Natural killer cell (primary cell): ENCODE measurements at regions not wholly inside any gene's neighbourhood (a gene's known extent, or its start where the extent isn't known, plus 50 kb on each side); places are given as distances from the start of the nearest gene placed in this dataset.

Experiments
- ATAC-seq, 3 donors: fragments of 150-1000 bp in 2 of 3; fragments of 200-7000 bp in 1 of 3; cut with Tn5 transposase; 1 replicate in 1 of 3; 2 replicates in 2 of 3; pipeline ENCODE4 v1.10.0; 2021; ENCODE audit warnings: mild to moderate bottlenecking in 2 of 3, moderate library complexity in 2 of 3
- DNase-seq, 2 donors: peaks; one replicate each; pipeline versions ENCODE4 v3.0.0 to v3.0.0-alpha.2; 2013 to 2021; ENCODE audit warnings: mixed read lengths in 1 of 2
- H3K27ac ChIP-seq: one replicate; pipeline ENCODE4 v1.5.1; 2013; ENCODE audit warnings: mild to moderate bottlenecking, low read length
- H3K27me3 ChIP-seq: one replicate; pipeline ENCODE4 v1.6.1; 2013; ENCODE audit warnings: low read length; ENCODE audit not compliant: control insufficient read depth, insufficient read depth
- H3K36me3 ChIP-seq: one replicate; pipeline ENCODE4 v1.6.1; 2013; ENCODE audit warnings: low read length; ENCODE audit not compliant: control insufficient read depth, insufficient read depth
- H3K4me1 ChIP-seq: one replicate; pipeline ENCODE4 v1.6.1; 2013; ENCODE audit warnings: low read length; ENCODE audit not compliant: control insufficient read depth, insufficient read depth
- H3K4me3 ChIP-seq: one replicate; pipeline ENCODE4 v1.5.1; 2013; ENCODE audit warnings: low read length
- H3K9me3 ChIP-seq: one replicate; pipeline ENCODE4 v1.6.1; 2013; ENCODE audit warnings: low read length; ENCODE audit not compliant: control insufficient read depth, insufficient read depth
- H3K27ac Mint-ChIP-seq, 2 donors: one replicate each; pipeline ENCODE4 v1.8.0; 2022; ENCODE audit warnings: mild to moderate bottlenecking in 2 of 2, mixed read lengths in 2 of 2, moderate library complexity in 1 of 2
- H3K27me3 Mint-ChIP-seq, 2 donors: one replicate each; pipeline ENCODE4 v1.8.0; 2022; ENCODE audit warnings: low read depth in 2 of 2, mixed read lengths in 2 of 2
- H3K36me3 Mint-ChIP-seq: one replicate; pipeline ENCODE4 v1.8.0; 2022; ENCODE audit warnings: mixed read lengths
- H3K4me1 Mint-ChIP-seq, 2 donors: one replicate each; pipeline ENCODE4 v1.8.0; 2022; ENCODE audit warnings: mixed read lengths in 2 of 2
- H3K4me3 Mint-ChIP-seq: one replicate; pipeline ENCODE4 v1.8.0; 2022; ENCODE audit warnings: mild to moderate bottlenecking, moderate library complexity, mixed read lengths
- H3K9me3 Mint-ChIP-seq, 2 donors: one replicate each; pipeline ENCODE4 v1.8.0; 2022; ENCODE audit warnings: mixed read lengths in 2 of 2
- WGBS: methylation state at CpG from one replicate; pipeline ENCODE4 v1.1.7; 2013; ENCODE audit warnings: missing lambda C conversion rate; ENCODE audit not compliant: insufficient coverage; 5-methylcytosine and 5-hydroxymethylcytosine counted together
- intact Hi-C: fragments of 100-400 bp; cut with micrococcal nuclease; formaldehyde crosslinking; loops from one replicate; pipeline ENCODE4 v1.14.2; 2022
- TF ChIP-seq, protein P1 (sequence below): fragments of 200-600 bp; IDR thresholded peaks from one replicate; pipeline ENCODE4 v1.8.0; 2022; ENCODE audit warnings: antibody characterized with exemption

DNA sequence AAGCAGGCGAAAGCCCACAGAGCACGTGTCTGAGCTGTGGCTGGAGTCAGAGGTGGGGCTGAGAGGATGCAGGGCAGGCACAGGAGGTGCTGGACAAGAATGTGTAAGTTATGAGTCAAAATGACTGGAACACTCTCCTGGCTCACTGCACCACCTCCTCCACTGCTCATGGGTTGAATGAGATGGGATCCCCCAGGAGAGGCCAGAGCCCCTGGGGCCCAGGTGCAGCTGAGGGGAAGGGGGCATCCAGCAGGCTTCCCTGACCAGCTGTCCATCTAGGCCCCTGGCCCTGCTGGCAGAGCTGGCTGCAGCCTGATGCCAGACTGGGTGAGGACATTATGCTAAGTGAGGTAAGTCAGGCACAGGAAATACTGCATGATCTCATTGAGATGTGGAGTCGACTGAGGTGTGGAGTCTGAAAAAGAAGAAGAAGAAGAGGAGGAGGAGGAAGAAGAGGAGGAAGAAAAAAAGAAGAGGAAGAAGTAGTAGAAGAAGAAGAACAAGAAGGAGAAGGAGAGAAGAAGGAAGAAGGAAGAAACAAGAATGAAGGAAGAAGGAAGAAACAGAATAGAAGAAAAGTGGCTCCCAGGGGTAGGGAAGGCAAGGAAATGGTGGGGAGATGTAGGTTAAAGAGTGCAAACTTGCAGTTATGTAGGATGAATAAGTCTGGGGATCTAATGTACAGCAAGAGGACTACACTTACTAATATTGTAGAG, 747.4 kb downstream of the UQCRFS1 start:
- intact Hi-C loops: loop anchor here (1.0 to 5.0 kb wide), 3 partner anchors 37 to 245 kb away; no protein-coding TSS in a partner anchor
- TF ChIP-seq, protein P1, sequence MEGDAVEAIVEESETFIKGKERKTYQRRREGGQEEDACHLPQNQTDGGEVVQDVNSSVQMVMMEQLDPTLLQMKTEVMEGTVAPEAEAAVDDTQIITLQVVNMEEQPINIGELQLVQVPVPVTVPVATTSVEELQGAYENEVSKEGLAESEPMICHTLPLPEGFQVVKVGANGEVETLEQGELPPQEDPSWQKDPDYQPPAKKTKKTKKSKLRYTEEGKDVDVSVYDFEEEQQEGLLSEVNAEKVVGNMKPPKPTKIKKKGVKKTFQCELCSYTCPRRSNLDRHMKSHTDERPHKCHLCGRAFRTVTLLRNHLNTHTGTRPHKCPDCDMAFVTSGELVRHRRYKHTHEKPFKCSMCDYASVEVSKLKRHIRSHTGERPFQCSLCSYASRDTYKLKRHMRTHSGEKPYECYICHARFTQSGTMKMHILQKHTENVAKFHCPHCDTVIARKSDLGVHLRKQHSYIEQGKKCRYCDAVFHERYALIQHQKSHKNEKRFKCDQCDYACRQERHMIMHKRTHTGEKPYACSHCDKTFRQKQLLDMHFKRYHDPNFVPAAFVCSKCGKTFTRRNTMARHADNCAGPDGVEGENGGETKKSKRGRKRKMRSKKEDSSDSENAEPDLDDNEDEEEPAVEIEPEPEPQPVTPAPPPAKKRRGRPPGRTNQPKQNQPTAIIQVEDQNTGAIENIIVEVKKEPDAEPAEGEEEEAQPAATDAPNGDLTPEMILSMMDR: no peak
- Mint-ChIP-seq H3K27me3 (no peaks in the 10 kb centered on the region), H3K4me3 (no peak overlapping the region), H3K36me3 (no peaks in the 10 kb centered on the region), H3K27ac (peak overlapping the region; percentile 4 to 9), H3K4me1 (peaks cover 52 to 60% of the 10 kb centered on the region in 2 donors), H3K9me3 (no peaks in the 10 kb centered on the region)
- Histone ChIP-seq H3K4me1 (peaks cover 39% of the 10 kb centered on the region), H3K27ac (no peak overlapping the region), H3K9me3 (no peaks in the 10 kb centered on the region), H3K27me3 (no peaks in the 10 kb centered on the region), H3K36me3 (no peaks in the 10 kb centered on the region), H3K4me3 (no peak overlapping the region)
- ATAC-seq (no peak), DNase-seq (no peak)
- WGBS: 64% methylated on average over 3 of the region's 3 CpGs

DNA sequence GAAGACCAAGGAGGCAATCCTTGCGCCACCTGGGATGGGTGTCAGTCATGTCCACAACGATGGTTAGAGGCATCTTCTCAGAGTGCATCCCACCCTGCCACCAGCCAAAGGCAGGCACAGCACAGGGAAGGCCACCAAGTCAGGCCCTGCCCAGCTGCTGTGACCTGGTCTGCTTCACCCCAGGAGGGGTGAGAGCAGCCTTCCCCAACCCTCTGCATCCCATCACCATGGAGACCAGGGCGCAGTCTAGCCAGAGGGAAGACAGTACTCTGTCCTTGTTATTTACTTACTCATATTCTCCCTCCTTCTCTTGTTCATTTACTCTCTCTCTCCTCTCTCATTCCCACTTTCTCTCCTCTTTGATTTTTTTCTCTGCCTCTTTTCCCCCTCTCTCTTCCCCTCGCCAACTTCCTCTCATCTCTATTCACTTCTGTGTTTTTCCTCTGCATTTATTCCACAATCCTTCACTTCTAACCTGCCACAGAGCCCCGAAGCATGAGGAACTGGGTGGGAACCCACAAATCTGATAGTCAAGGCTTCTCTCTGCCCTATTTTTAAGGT, 749.4 kb downstream of the UQCRFS1 start:
- intact Hi-C loops: no loop called here
- Histone ChIP-seq H3K9me3 (no peaks in the 10 kb centered on the region), H3K4me3 (no peak overlapping the region), H3K4me1 (peaks cover 20% of the 10 kb centered on the region), H3K36me3 (no peaks in the 10 kb centered on the region), H3K27me3 (no peaks in the 10 kb centered on the region), H3K27ac (no peak overlapping the region)
- ATAC-seq (no peak), DNase-seq (no peak)
- H3K4me1 Mint-ChIP-seq: peaks cover 32 to 41% of the 10 kb centered on the region in 2 donors
- 85% methylated on average over 5 of the region's 5 CpGs for WGBS
- H3K27ac Mint-ChIP-seq: no peak overlapping the region
- TF ChIP-seq, protein P1: no peak
- no peaks in the 10 kb centered on the region for H3K9me3 Mint-ChIP-seq
- no peaks in the 10 kb centered on the region for H3K27me3 Mint-ChIP-seq
- no peak overlapping the region for H3K4me3 Mint-ChIP-seq
- H3K36me3 Mint-ChIP-seq: no peaks in the 10 kb centered on the region

DNA sequence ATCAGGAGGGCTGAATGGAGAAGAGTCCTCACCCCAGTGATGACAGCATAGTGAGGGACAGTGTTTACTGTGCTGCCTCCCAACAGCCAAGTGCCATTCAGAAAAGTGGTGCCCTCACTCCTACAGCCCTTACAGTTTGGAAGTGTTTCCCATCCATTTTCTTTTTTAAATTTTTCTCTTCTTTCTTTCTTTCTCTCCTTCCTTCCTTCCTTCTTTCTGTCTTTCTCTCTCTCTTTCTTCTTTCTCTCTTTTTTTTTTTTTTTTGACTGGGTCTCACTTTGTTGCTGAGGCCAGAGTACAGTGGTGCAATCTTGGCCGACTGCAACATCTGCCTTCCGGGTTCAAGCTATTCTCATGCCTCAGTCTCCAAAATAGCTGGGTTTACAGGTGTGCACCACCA, 755.3 kb downstream of the UQCRFS1 start:
- Mint-ChIP-seq H3K9me3 (no peaks in the 10 kb centered on the region), H3K27me3 (no peaks in the 10 kb centered on the region), H3K27ac (no peak overlapping the region), H3K36me3 (no peaks in the 10 kb centered on the region), H3K4me1 (no peaks in the 10 kb centered on the region), H3K4me3 (no peak overlapping the region)
- TF ChIP-seq, protein P1: no peak
- no peak for DNase-seq
- no peak overlapping the region for H3K27ac ChIP-seq
- H3K27me3 ChIP-seq: no peaks in the 10 kb centered on the region
- no peaks in the 10 kb centered on the region for H3K4me1 ChIP-seq
- no peaks in the 10 kb centered on the region for H3K9me3 ChIP-seq
- intact Hi-C loops: no loop called here
- H3K4me3 ChIP-seq: no peak overlapping the region
- ATAC-seq: no peak
- H3K36me3 ChIP-seq: no peaks in the 10 kb centered on the region
- 94% methylated on average over 2 of the region's 2 CpGs for WGBS
